KMS-11 (cell line): ENCODE measurements at regions not wholly inside any gene's neighbourhood (a gene's known extent, or its start where the extent isn't known, plus 50 kb on each side); places are given as distances from the start of the nearest gene placed in this dataset.

ENCODE experiments used
- H2AFZ ChIP-seq: fragments of 200-600 bp; sonication (generic); 2 replicates; pipeline ENCODE4 v1.6.1; 2016; ENCODE audit warnings: antibody characterized with exemption, mixed run types, low read depth
- H3K27ac ChIP-seq: fragments of 200-600 bp; sonication (generic); 2 replicates; pipeline ENCODE4 v1.6.1; 2016; ENCODE audit warnings: mild to moderate bottlenecking, mixed run types
- H3K27me3 ChIP-seq: fragments of 200-600 bp; sonication (generic); 2 replicates; pipeline ENCODE4 v1.6.1; 2017; ENCODE audit warnings: mild to moderate bottlenecking, low read depth, mixed run types, moderate library complexity; ENCODE audit not compliant: insufficient read depth
- H3K36me3 ChIP-seq: fragments of 200-600 bp; sonication (generic); 2 replicates; pipeline ENCODE4 v1.6.1; 2017; ENCODE audit warnings: mild to moderate bottlenecking, mixed run types; ENCODE audit not compliant: insufficient read depth
- H3K4me1 ChIP-seq: fragments of 200-600 bp; sonication (generic); 2 replicates; pipeline ENCODE4 v1.6.1; 2016; ENCODE audit warnings: mild to moderate bottlenecking, low read depth, mixed run types; ENCODE audit not compliant: poor library complexity, severe bottlenecking
- H3K4me2 ChIP-seq: fragments of 200-600 bp; sonication (generic); 2 replicates; pipeline ENCODE4 v1.7.0; 2016; ENCODE audit warnings: mild to moderate bottlenecking, mixed run types
- H3K4me3 ChIP-seq: fragments of 200-600 bp; sonication (generic); IDR thresholded peaks from 2 replicates; pipeline ENCODE4 v1.6.1; 2017; ENCODE audit warnings: low read depth, low read length, mixed read lengths; ENCODE audit not compliant: insufficient read depth
- H3K79me2 ChIP-seq: fragments of 200-600 bp; sonication (generic); 2 replicates; pipeline ENCODE4 v1.6.1; 2016; ENCODE audit warnings: low read depth, mixed run types; ENCODE audit not compliant: insufficient read depth
- H3K9ac ChIP-seq: fragments of 200-600 bp; sonication (generic); 2 replicates; pipeline ENCODE4 v1.6.1; 2016; ENCODE audit warnings: mild to moderate bottlenecking, mixed run types
- H4K20me1 ChIP-seq: fragments of 200-600 bp; sonication (generic); 2 replicates; pipeline ENCODE4 v1.6.1; 2016; ENCODE audit warnings: mild to moderate bottlenecking, mixed run types; ENCODE audit not compliant: insufficient read depth
- CTCF ChIP-seq: fragments of 200-600 bp; sonication (generic); conservative IDR thresholded peaks from 2 replicates; pipeline ENCODE4 v1.6.1; 2017; ENCODE audit warnings: low read depth, mild to moderate bottlenecking, antibody characterized with exemption, low read length, moderate library complexity, mixed read lengths

GRCh38 chr9:80030801-80031200, 459.0 kb downstream of the TLE4 start:
- Histone ChIP-seq H3K27me3 (no peaks in the 10 kb centered on the region), H3K36me3 (no peaks in the 10 kb centered on the region), H3K4me1 (no peaks in the 10 kb centered on the region), H3K9ac (no peak overlapping the region), H2AFZ (no peak overlapping the region), H3K4me2 (no peak overlapping the region), H3K79me2 (no peaks in the 10 kb centered on the region), H4K20me1 (no peaks in the 10 kb centered on the region), H3K4me3 (no peak overlapping the region), H3K27ac (no peak overlapping the region)
- no peak for TF ChIP-seq CTCF

GRCh38 chr9:80028501-80028900, 456.7 kb downstream of the TLE4 start:
- H3K36me3 ChIP-seq = no peaks in the 10 kb centered on the region
- no peak overlapping the region for H3K4me2 ChIP-seq
- no peak overlapping the region for H2AFZ ChIP-seq
- H3K4me3 ChIP-seq = no peak overlapping the region
- no peaks in the 10 kb centered on the region for H3K27me3 ChIP-seq
- TF ChIP-seq CTCF = no peak
- H4K20me1 ChIP-seq = no peaks in the 10 kb centered on the region
- no peaks in the 10 kb centered on the region for H3K4me1 ChIP-seq
- H3K27ac ChIP-seq = no peak overlapping the region
- H3K79me2 ChIP-seq = no peaks in the 10 kb centered on the region
- no peak overlapping the region for H3K9ac ChIP-seq

GRCh38 chr9:80025796-80026520, 454.2 kb downstream of the TLE4 start:
- Histone ChIP-seq H3K36me3 (no peaks in the 10 kb centered on the region), H3K27me3 (no peaks in the 10 kb centered on the region), H3K4me3 (no peak overlapping the region), H3K27ac (no peak overlapping the region), H3K4me2 (no peak overlapping the region), H2AFZ (no peak overlapping the region), H3K4me1 (no peaks in the 10 kb centered on the region), H3K79me2 (no peaks in the 10 kb centered on the region), H3K9ac (no peak overlapping the region), H4K20me1 (no peaks in the 10 kb centered on the region)
- no peak for TF ChIP-seq CTCF

GRCh38 chr9:80025131-80025530, 453.4 kb downstream of the TLE4 start:
- H3K36me3 ChIP-seq = no peaks in the 10 kb centered on the region
- H3K4me2 ChIP-seq = no peak overlapping the region
- H3K4me3 ChIP-seq = no peak overlapping the region
- H3K79me2 ChIP-seq = no peaks in the 10 kb centered on the region
- no peaks in the 10 kb centered on the region for H3K27me3 ChIP-seq
- H2AFZ ChIP-seq = no peak overlapping the region
- H3K4me1 ChIP-seq = no peaks in the 10 kb centered on the region
- no peak overlapping the region for H3K9ac ChIP-seq
- no peak for TF ChIP-seq CTCF
- H4K20me1 ChIP-seq = no peaks in the 10 kb centered on the region
- H3K27ac ChIP-seq = no peak overlapping the region
